ENCODE measurements at regions not wholly inside any gene's neighbourhood (a gene's known extent, or its start where the extent isn't known, plus 50 kb on each side); places are given as distances from the start of the nearest gene placed in this dataset.

GRCh38 chr18:6613581-6613980, 115.9 kb upstream of the ARHGAP28 start:
- no peaks in the 10 kb centered on the region for H3K4me1 ChIP-seq (ENCODE audit: control insufficient read depth in 1 of 2, low read depth in 2 of 2)
- H3K36me3 ChIP-seq: no peaks in the 10 kb centered on the region
- no peaks in the 10 kb centered on the region for H3K27me3 ChIP-seq (replicated peaks; ENCODE audit: insufficient read depth)
- ATAC-seq (ENCODE audit: insufficient number of reproducible peaks, low FRiP score, low read depth) (no peak), DNase-seq (ENCODE audit: low spot score) (no peak)
- no peak overlapping the region for H3K27ac ChIP-seq
- no peaks in the 10 kb centered on the region for H3K9me3 ChIP-seq
- TF ChIP-seq, protein P1, sequence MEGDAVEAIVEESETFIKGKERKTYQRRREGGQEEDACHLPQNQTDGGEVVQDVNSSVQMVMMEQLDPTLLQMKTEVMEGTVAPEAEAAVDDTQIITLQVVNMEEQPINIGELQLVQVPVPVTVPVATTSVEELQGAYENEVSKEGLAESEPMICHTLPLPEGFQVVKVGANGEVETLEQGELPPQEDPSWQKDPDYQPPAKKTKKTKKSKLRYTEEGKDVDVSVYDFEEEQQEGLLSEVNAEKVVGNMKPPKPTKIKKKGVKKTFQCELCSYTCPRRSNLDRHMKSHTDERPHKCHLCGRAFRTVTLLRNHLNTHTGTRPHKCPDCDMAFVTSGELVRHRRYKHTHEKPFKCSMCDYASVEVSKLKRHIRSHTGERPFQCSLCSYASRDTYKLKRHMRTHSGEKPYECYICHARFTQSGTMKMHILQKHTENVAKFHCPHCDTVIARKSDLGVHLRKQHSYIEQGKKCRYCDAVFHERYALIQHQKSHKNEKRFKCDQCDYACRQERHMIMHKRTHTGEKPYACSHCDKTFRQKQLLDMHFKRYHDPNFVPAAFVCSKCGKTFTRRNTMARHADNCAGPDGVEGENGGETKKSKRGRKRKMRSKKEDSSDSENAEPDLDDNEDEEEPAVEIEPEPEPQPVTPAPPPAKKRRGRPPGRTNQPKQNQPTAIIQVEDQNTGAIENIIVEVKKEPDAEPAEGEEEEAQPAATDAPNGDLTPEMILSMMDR (IDR thresholded peaks at IDR 0.05): no peak
- no peak overlapping the region for H3K4me3 ChIP-seq

DNA sequence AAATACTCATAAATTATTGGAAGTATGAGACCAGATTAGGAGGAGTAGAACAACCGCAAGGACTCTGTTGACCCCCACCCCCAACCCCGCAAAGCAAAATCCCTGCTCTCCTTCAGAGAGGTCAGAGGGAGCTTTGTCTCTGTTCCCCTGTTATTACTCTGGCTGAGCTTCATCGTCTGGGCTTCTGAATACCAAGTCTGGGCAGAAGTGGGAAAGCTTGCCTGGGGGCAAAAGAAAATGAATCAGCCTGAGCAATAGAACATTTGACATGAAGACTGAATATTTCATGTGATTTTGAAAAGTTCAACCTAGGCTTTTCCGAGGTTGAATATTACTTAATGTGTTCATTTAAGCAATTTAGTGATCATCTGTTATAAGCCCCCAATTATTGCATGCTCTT, 114.6 kb upstream of the ARHGAP28 start:
- H3K4me3 ChIP-seq: no peak overlapping the region
- H3K4me1 ChIP-seq (ENCODE audit: control insufficient read depth in 1 of 2, low read depth in 2 of 2): no peaks in the 10 kb centered on the region
- H3K27me3 ChIP-seq (replicated peaks; ENCODE audit: insufficient read depth): no peaks in the 10 kb centered on the region
- H3K36me3 ChIP-seq: no peaks in the 10 kb centered on the region
- no peak overlapping the region for H3K27ac ChIP-seq
- TF ChIP-seq, protein P1 (IDR thresholded peaks at IDR 0.05): no peak
- DNase-seq (ENCODE audit: low spot score) (no peak), ATAC-seq (ENCODE audit: insufficient number of reproducible peaks, low FRiP score, low read depth) (no peak)
- no peaks in the 10 kb centered on the region for H3K9me3 ChIP-seq

GRCh38 chr18:6616981-6617380, 112.5 kb upstream of the ARHGAP28 start:
- TF ChIP-seq, protein P1 (IDR thresholded peaks at IDR 0.05): no peak
- Histone ChIP-seq H3K27ac (no peak overlapping the region), H3K27me3 (replicated peaks; ENCODE audit: insufficient read depth) (no peaks in the 10 kb centered on the region), H3K4me1 (ENCODE audit: control insufficient read depth in 1 of 2, low read depth in 2 of 2) (no peaks in the 10 kb centered on the region), H3K9me3 (no peaks in the 10 kb centered on the region), H3K36me3 (no peaks in the 10 kb centered on the region), H3K4me3 (no peak overlapping the region)
- ATAC-seq (ENCODE audit: insufficient number of reproducible peaks, low FRiP score, low read depth) (no peak), DNase-seq (ENCODE audit: low spot score) (no peak)

GRCh38 chr18:6621437-6621836, 108.1 kb upstream of the ARHGAP28 start:
- TF ChIP-seq, protein P1 (IDR thresholded peaks at IDR 0.05): no peak
- H3K36me3 ChIP-seq: no peaks in the 10 kb centered on the region
- no peak overlapping the region for H3K4me3 ChIP-seq
- ATAC-seq (ENCODE audit: insufficient number of reproducible peaks, low FRiP score, low read depth) (no peak), DNase-seq (ENCODE audit: low spot score) (no peak)
- H3K27ac ChIP-seq: no peak overlapping the region
- peaks cover 0 to 12% of the 10 kb centered on the region in 2 donors for H3K4me1 ChIP-seq (ENCODE audit: control insufficient read depth in 1 of 2, low read depth in 2 of 2)
- H3K27me3 ChIP-seq (replicated peaks; ENCODE audit: insufficient read depth): no peaks in the 10 kb centered on the region
- H3K9me3 ChIP-seq: no peaks in the 10 kb centered on the region

DNA sequence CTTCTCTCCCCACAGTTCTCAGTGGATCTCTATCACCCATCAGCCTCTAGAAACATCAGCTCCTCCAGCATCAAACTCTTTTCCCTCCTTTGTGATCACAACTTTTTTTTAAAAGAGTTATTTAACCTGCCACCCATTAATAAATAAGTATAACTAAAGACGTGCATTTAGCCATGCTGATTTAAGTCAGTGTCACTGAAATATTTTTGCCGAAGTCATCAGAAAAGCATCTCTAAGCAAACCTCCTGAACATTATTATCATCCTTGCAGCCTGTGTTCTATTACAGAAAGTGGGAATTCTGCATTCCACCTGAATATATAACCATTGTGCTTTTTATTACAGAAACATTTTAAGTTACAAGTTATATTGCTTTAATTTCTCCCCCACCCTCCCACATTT, 106.2 kb upstream of the ARHGAP28 start:
- H3K36me3 ChIP-seq: no peaks in the 10 kb centered on the region
- no peak for DNase-seq (ENCODE audit: low spot score)
- H3K27me3 ChIP-seq (replicated peaks; ENCODE audit: insufficient read depth): no peaks in the 10 kb centered on the region
- TF ChIP-seq, protein P1 (IDR thresholded peaks at IDR 0.05): no peak
- H3K4me1 ChIP-seq (ENCODE audit: control insufficient read depth in 1 of 2, low read depth in 2 of 2): peaks cover 0 to 12% of the 10 kb centered on the region in 2 donors
- no peak overlapping the region for H3K4me3 ChIP-seq
- H3K27ac ChIP-seq: no peak overlapping the region
- H3K9me3 ChIP-seq: no peaks in the 10 kb centered on the region
- ATAC-seq (ENCODE audit: insufficient number of reproducible peaks, low FRiP score, low read depth): no peak
